GM12878 (cell line): ENCODE measurements at regions not wholly inside any gene's neighbourhood (a gene's known extent, or its start where the extent isn't known, plus 50 kb on each side); places are given as distances from the start of the nearest gene placed in this dataset.

Source experiments
- ATAC-seq: fragments of 200-7000 bp; cut with Tn5 transposase; 3 replicates; pipeline ENCODE4 v1.9.1; 2020; ENCODE audit warnings: mild to moderate bottlenecking, moderate library complexity
- BruUV-seq: library from RNA; stranded (reverse); fragments of 400-500 nt; replicated peaks from 2 replicates; lab custom pipeline; 2021; lab: Mats Ljungman, UMichigan
- CTCF ChIA-PET: fragments of 300-600 bp; sonication (Branson Sonifier 250); formaldehyde crosslinking; extraction: SDS; loops from one replicate; lab custom pipeline; 2021; ENCODE audit warnings: inconsistent platforms; lab: Yijun Ruan, JAX
- POLR2A ChIA-PET: fragments of 350-600 bp; formaldehyde crosslinking; extraction: SDS; loops from one replicate; lab custom pipeline; 2021; ENCODE audit warnings: inconsistent platforms; lab: Charles Lee
- RAD21 ChIA-PET: fragments of 300-600 bp; sonication (Branson Sonifier 250); formaldehyde crosslinking; loops from one replicate; lab custom pipeline; 2023; ENCODE audit warnings: antibody characterized with exemption; ENCODE audit not compliant: unreplicated experiment; lab: Charles Lee
- SMC1A ChIA-PET: fragments of 300-600 bp; sonication (Branson Sonifier 250); formaldehyde crosslinking; loops from one replicate; lab custom pipeline; 2023; ENCODE audit not compliant: unreplicated experiment, uncharacterized antibody; lab: Charles Lee
- DNase-seq: peaks from one replicate; pipeline ENCODE4 v3.0.0-alpha.2; 2011; ENCODE audit warnings: low read depth, low spot score
- FAIRE-seq: peaks from 3 replicates; lab custom pipeline; 2011; peaks lifted over from hg19 to GRCh38; lab: Jason Lieb, UNC
- H2AFZ ChIP-seq: 2 replicates; pipeline ENCODE4 v1.6.0; 2011; ENCODE audit warnings: low read depth, low read length, control low read depth; ENCODE audit not compliant: control insufficient read depth
- H3K27ac ChIP-seq: 2 replicates; pipeline ENCODE4 v1.5.1; 2011; ENCODE audit warnings: control low read depth; ENCODE audit not compliant: control insufficient read depth, insufficient read depth
- H3K27me3 ChIP-seq, 2 experiments: replicated peaks in 1 of 2; 2 replicates each; pipeline versions ENCODE4 v1.6.0 to v1.6.1; 2011; ENCODE audit warnings: low read length in 1 of 2; ENCODE audit not compliant: control insufficient read depth in 2 of 2, insufficient read depth in 2 of 2
- H3K36me3 ChIP-seq, 2 experiments: 2 replicates each; pipeline ENCODE4 v1.5.1; 2011; ENCODE audit warnings: low read length in 1 of 2; ENCODE audit not compliant: control insufficient read depth in 2 of 2, insufficient read depth in 2 of 2
- H3K4me1 ChIP-seq: 2 replicates; pipeline ENCODE4 v1.6.1; 2011; ENCODE audit warnings: mild to moderate bottlenecking, low read length, moderate library complexity, mixed read lengths; ENCODE audit not compliant: control insufficient read depth, insufficient read depth
- H3K4me2 ChIP-seq: 2 replicates; pipeline ENCODE4 v1.6.0; 2011; ENCODE audit warnings: control low read depth; ENCODE audit not compliant: control insufficient read depth, insufficient read depth
- H3K4me3 ChIP-seq: fragments of 200-600 bp; sonication (generic); 2 replicates; pipeline ENCODE4 v1.5.1; 2016
- H3K79me2 ChIP-seq: 2 replicates; pipeline ENCODE4 v1.6.0; 2011; ENCODE audit warnings: low read length; ENCODE audit not compliant: control insufficient read depth, insufficient read depth
- H3K9ac ChIP-seq: 2 replicates; pipeline ENCODE4 v1.8.0; 2011; ENCODE audit warnings: low read length, control low read depth, mixed read lengths; ENCODE audit not compliant: control insufficient read depth, insufficient read depth
- H3K9me3 ChIP-seq: replicated peaks from 3 replicates; pipeline ENCODE4 v1.5.1; 2011; ENCODE audit warnings: mild to moderate bottlenecking, low read length; ENCODE audit not compliant: control insufficient read depth, insufficient read depth
- H4K20me1 ChIP-seq: 2 replicates; pipeline ENCODE4 v1.6.0; 2011; ENCODE audit not compliant: control insufficient read depth, insufficient read depth
- MYC ChIP-seq: IDR thresholded peaks from 2 replicates; pipeline ENCODE4 v1.6.1; 2011; ENCODE audit warnings: mild to moderate bottlenecking, low read length, moderate library complexity, inconsistent platforms; ENCODE audit not compliant: insufficient read depth, insufficient replicate concordance, insufficient read length, severe bottlenecking
- PBX3 ChIP-seq: IDR thresholded peaks from 2 replicates; pipeline ENCODE4 v1.6.1; 2011; ENCODE audit warnings: mild to moderate bottlenecking, low read depth, low read length, moderate library complexity; ENCODE audit not compliant: insufficient replicate concordance
- SMC3 ChIP-seq: IDR thresholded peaks from 2 replicates; pipeline ENCODE4 v1.6.1; 2011; ENCODE audit warnings: low read length, improper control_type of control experiment, borderline replicate concordance
- STAT3 ChIP-seq: IDR thresholded peaks from 2 replicates; pipeline ENCODE4 v1.6.1; 2011; ENCODE audit warnings: low read depth, low read length, improper control_type of control experiment
- in situ Hi-C: fragments of 300-500 bp; cut with MboI; formaldehyde crosslinking; loops from 9 replicates; pipeline ENCODE4 v1.14.3; 2018; ENCODE audit warnings: mixed read lengths
- intact Hi-C: fragments of 100-400 bp; cut with micrococcal nuclease; formaldehyde crosslinking; loops from one replicate; pipeline ENCODE4 v1.14.2; 2022; ENCODE audit not compliant: unreplicated experiment

- TF ChIP-seq STAT3 (no peak), SMC3 (no peak)
These were observed 495.1 kb upstream of the POT1 start (continued) for GRCh38 chr7:125424721-125425120.

- Histone ChIP-seq H3K79me2 (no peaks in the 10 kb centered on the region), H2AFZ (no peak overlapping the region), H3K4me1 (no peaks in the 10 kb centered on the region), H3K4me3 (no peak overlapping the region), H3K27ac (no peak overlapping the region), H3K27me3 (no peaks in the 10 kb centered on the region), H3K9me3 (no peaks in the 10 kb centered on the region), H4K20me1 (no peaks in the 10 kb centered on the region), H3K36me3 (no peaks in the 10 kb centered on the region), H3K9ac (no peak overlapping the region), H3K4me2 (no peak overlapping the region)
- RAD21 ChIA-PET, result interaction anchor here (1.0 kb wide), 1 partner anchor 11 kb away, joined by 3 read pairs; no protein-coding TSS in a partner anchor
- FAIRE-seq (no peak), DNase-seq (no peak), ATAC-seq (peak; percentile 97)
- intact Hi-C loops, result no loop called here
- POLR2A ChIA-PET, result interaction anchor here (1.0 kb wide), 1 partner anchor 10 kb away, joined by 3 read pairs; no protein-coding TSS in a partner anchor
- SMC1A ChIA-PET, result interaction anchor here (2.8 kb wide), 1 partner anchor 11 kb away, joined by 15 read pairs; no protein-coding TSS in a partner anchor
- CTCF ChIA-PET, result interaction anchor here (1.3 kb wide), 1 partner anchor 9 kb away, joined by 5 read pairs; no protein-coding TSS in a partner anchor
- in situ Hi-C loops, result no loop called here
- BruUV-seq, result no TSS peak
- no peak for TF ChIP-seq MYC
- TF ChIP-seq PBX3, result peak; percentile 9
These were observed 494.0 kb upstream of the POT1 start for GRCh38 chr7:125423458-125424155.
